ENCODE measurements at regions not wholly inside any gene's neighbourhood (a gene's known extent, or its start where the extent isn't known, plus 50 kb on each side); places are given as distances from the start of the nearest gene placed in this dataset.

GRCh38 chr3:64932016-64932518 is 244.3 kb upstream of the ADAMTS9 start:
- TF ChIP-seq CTCF (IDR thresholded peaks at IDR 0.05; ENCODE audit: low read depth, low read length) = no peak
- no peak for DNase-seq (ENCODE audit: extremely low read depth, low read depth)

- no peak for DNase-seq (ENCODE audit: extremely low read depth, low read depth)
- TF ChIP-seq CTCF (IDR thresholded peaks at IDR 0.05; ENCODE audit: low read depth, low read length) = no peak
These were observed 243.1 kb upstream of the ADAMTS9 start for GRCh38 chr3:64930891-64931290.

GRCh38 chr3:64928683-64929082 is 240.9 kb upstream of the ADAMTS9 start:
- no peak for DNase-seq (ENCODE audit: extremely low read depth, low read depth)
- no peak for TF ChIP-seq CTCF (IDR thresholded peaks at IDR 0.05; ENCODE audit: low read depth, low read length)

- no peak for TF ChIP-seq CTCF (IDR thresholded peaks at IDR 0.05; ENCODE audit: low read depth, low read length)
- DNase-seq (ENCODE audit: extremely low read depth, low read depth) = no peak
These were observed 239.9 kb upstream of the ADAMTS9 start for GRCh38 chr3:64927689-64928088.

GRCh38 chr3:64925575-64925974 is 237.8 kb upstream of the ADAMTS9 start:
- DNase-seq (ENCODE audit: extremely low read depth, low read depth) = no peak

GRCh38 chr3:64924961-64925360 is 237.2 kb upstream of the ADAMTS9 start:
- TF ChIP-seq CTCF (IDR thresholded peaks at IDR 0.05; ENCODE audit: low read depth, low read length) = no peak
- DNase-seq (ENCODE audit: extremely low read depth, low read depth) = no peak

More at GRCh38 chr3:64925575-64925974, 237.8 kb upstream of the ADAMTS9 start:
- TF ChIP-seq CTCF (IDR thresholded peaks at IDR 0.05; ENCODE audit: low read depth, low read length) = no peak

GRCh38 chr3:64922213-64922612 is 234.4 kb upstream of the ADAMTS9 start:
- TF ChIP-seq CTCF (IDR thresholded peaks at IDR 0.05; ENCODE audit: low read depth, low read length) = no peak
- DNase-seq (ENCODE audit: extremely low read depth, low read depth) = no peak

Measured in AG09319 (cell line).